Suppressor macrophage treated with lipopolysaccharide for 1 hour (primary cell): ENCODE measurements at regions not wholly inside any gene's neighbourhood (a gene's known extent, or its start where the extent isn't known, plus 50 kb on each side); places are given as distances from the start of the nearest gene placed in this dataset.

Experiments used
- DNase-seq, 3 donors: peaks; one replicate each; pipeline ENCODE4 v3.0.0-alpha.2; 2020 to 2022

GRCh38 chr6:126152372-126152745 lies 166.0 kb downstream of the TRMT11 start:
- no peak for DNase-seq

GRCh38 chr6:126153661-126154060 lies 167.3 kb downstream of the TRMT11 start:
- DNase-seq = no peak

GRCh38 chr6:126156973-126157372 lies 170.6 kb downstream of the TRMT11 start:
- no peak for DNase-seq

GRCh38 chr6:126167726-126168125 lies 172.2 kb upstream of the CENPW start:
- no peak for DNase-seq

GRCh38 chr6:126170433-126170832 lies 169.5 kb upstream of the CENPW start:
- DNase-seq = no peak

- DNase-seq = peak; percentile 51 to 73 (median 68)
These were observed 168.9 kb upstream of the CENPW start for GRCh38 chr6:126170978-126171382.

GRCh38 chr6:126172131-126172530 lies 167.8 kb upstream of the CENPW start:
- no peak for DNase-seq

GRCh38 chr6:126173265-126173664 lies 166.7 kb upstream of the CENPW start:
- DNase-seq = no peak

- no peak for DNase-seq
These were observed 165.2 kb upstream of the CENPW start for GRCh38 chr6:126174697-126175096.

- no peak for DNase-seq
These were observed 164.7 kb upstream of the CENPW start for GRCh38 chr6:126175251-126175650.

- DNase-seq = peak; percentile 7 to 42 (median 8)
These were observed 163.6 kb upstream of the CENPW start for GRCh38 chr6:126176282-126176681.

GRCh38 chr6:126180585-126180984 lies 159.3 kb upstream of the CENPW start:
- DNase-seq = peak; percentile 11 to 58 (median 46)

- no peak for DNase-seq
These were observed 158.7 kb upstream of the CENPW start for GRCh38 chr6:126181173-126181741.

- no peak for DNase-seq
These were observed 158.0 kb upstream of the CENPW start for GRCh38 chr6:126181890-126182289.

GRCh38 chr6:126182650-126183311 lies 157.1 kb upstream of the CENPW start:
- DNase-seq = no peak

GRCh38 chr6:126185774-126186173 lies 154.1 kb upstream of the CENPW start:
- DNase-seq = no peak

- DNase-seq = no peak
These were observed 151.5 kb upstream of the CENPW start for GRCh38 chr6:126188279-126188909.

GRCh38 chr6:126195625-126196236 lies 144.2 kb upstream of the CENPW start:
- DNase-seq = no peak

GRCh38 chr6:126198631-126199030 lies 141.3 kb upstream of the CENPW start:
- no peak for DNase-seq

- DNase-seq = no peak
These were observed 140.4 kb upstream of the CENPW start for GRCh38 chr6:126199466-126199865.

- DNase-seq = no peak
These were observed 137.2 kb upstream of the CENPW start for GRCh38 chr6:126202707-126203106.

GRCh38 chr6:126204126-126204525 lies 135.8 kb upstream of the CENPW start:
- no peak for DNase-seq

GRCh38 chr6:126204598-126204997 lies 135.3 kb upstream of the CENPW start:
- DNase-seq = no peak
